Activated naive CD8-positive, alpha-beta T cell treated with anti-CD3 and anti-CD28 coated beads, Interleukin-2, amount 50 U/mL, for 24 hours (primary cell): ENCODE measurements at regions not wholly inside any gene's neighbourhood (a gene's known extent, or its start where the extent isn't known, plus 50 kb on each side); places are given as distances from the start of the nearest gene placed in this dataset.
A peak's percentile ranks its signal among the peaks of the same experiment; 100 is the strongest.

Experiments used
- ATAC-seq: fragments of 150-1000 bp; cut with Tn5 transposase; one replicate; pipeline ENCODE4 v1.10.0; 2021
- DNase-seq: peaks from one replicate; pipeline ENCODE4 v3.0.0; 2021
- H3K27ac Mint-ChIP-seq: one replicate; pipeline ENCODE4 v1.8.0; 2021; ENCODE audit warnings: mild to moderate bottlenecking, mixed read lengths
- H3K27me3 Mint-ChIP-seq: one replicate; pipeline ENCODE4 v1.8.0; 2021; ENCODE audit warnings: mixed read lengths
- H3K36me3 Mint-ChIP-seq: one replicate; pipeline ENCODE4 v1.8.0; 2021; ENCODE audit warnings: low read depth, mixed read lengths
- H3K4me1 Mint-ChIP-seq: one replicate; pipeline ENCODE4 v1.8.0; 2021; ENCODE audit warnings: mixed read lengths
- H3K4me3 Mint-ChIP-seq: one replicate; pipeline ENCODE4 v1.8.0; 2021; ENCODE audit warnings: mild to moderate bottlenecking, moderate library complexity, mixed read lengths
- H3K9me3 Mint-ChIP-seq: one replicate; pipeline ENCODE4 v1.8.0; 2021; ENCODE audit warnings: mixed read lengths

DNA sequence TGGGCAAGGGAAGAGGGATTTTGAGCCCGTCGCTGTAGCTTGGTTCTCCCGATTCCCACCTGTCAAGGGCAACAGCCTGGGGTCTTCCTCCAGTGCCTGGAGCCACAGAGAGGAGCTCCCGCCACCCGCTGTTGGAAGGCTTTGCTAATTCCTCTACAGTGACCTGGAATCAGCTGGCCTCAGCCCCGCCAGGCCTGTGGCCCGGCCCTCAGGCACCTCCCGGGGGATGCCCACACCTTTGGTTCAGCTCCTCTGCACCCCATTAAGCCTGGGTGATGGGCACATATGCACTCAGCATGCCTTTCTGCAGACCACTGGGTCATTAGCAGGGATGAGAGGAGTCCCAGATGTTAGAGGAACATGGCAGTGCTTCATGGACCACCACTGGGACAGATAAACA, 121.4 kb upstream of the MKI67 start:
- H3K27me3 Mint-ChIP-seq, result no peaks in the 10 kb centered on the region
- no peak for ATAC-seq
- H3K4me1 Mint-ChIP-seq, result no peaks in the 10 kb centered on the region
- no peak overlapping the region for H3K27ac Mint-ChIP-seq
- H3K9me3 Mint-ChIP-seq, result no peaks in the 10 kb centered on the region
- no peaks in the 10 kb centered on the region for H3K36me3 Mint-ChIP-seq
- DNase-seq, result no peak
- no peak overlapping the region for H3K4me3 Mint-ChIP-seq

DNA sequence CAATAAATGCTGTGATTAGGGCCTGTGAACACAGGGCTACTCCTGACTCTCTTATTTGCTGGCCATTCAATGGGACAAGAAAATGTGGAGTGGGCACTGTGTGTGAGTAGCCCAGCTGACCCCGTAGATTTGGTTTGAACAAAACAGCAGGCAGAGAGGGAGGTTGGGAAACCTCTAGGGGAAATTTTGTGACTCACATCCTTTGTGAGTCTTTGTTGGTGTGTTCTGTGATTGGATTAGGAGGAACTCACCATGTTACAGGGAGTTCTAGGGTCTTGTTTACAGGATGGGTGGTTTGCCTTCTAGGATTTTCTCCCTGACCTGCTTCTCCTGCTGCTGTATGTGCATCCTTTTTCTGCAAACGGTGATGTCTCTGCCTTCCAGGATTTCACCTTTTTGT, 128.3 kb upstream of the MKI67 start:
- Mint-ChIP-seq H3K27ac (no peak overlapping the region), H3K27me3 (peaks cover 5% of the 10 kb centered on the region), H3K9me3 (no peaks in the 10 kb centered on the region), H3K4me3 (no peak overlapping the region), H3K4me1 (peaks cover 3% of the 10 kb centered on the region), H3K36me3 (no peaks in the 10 kb centered on the region)
- DNase-seq (no peak), ATAC-seq (peak; percentile 46)

- ATAC-seq (no peak), DNase-seq (no peak)
These were observed 131.2 kb upstream of the MKI67 start for GRCh38 chr10:128257428-128257827.

GRCh38 chr10:128258421-128258976, 132.3 kb upstream of the MKI67 start:
- H3K27ac Mint-ChIP-seq, result no peak overlapping the region
- ATAC-seq (no peak), DNase-seq (no peak)
- no peak overlapping the region for H3K4me3 Mint-ChIP-seq
- H3K9me3 Mint-ChIP-seq, result no peaks in the 10 kb centered on the region
- peaks cover 13% of the 10 kb centered on the region for H3K27me3 Mint-ChIP-seq
- no peaks in the 10 kb centered on the region for H3K36me3 Mint-ChIP-seq
- H3K4me1 Mint-ChIP-seq, result peaks cover 3% of the 10 kb centered on the region

More at GRCh38 chr10:128257428-128257827, 131.2 kb upstream of the MKI67 start:
- peaks cover 3% of the 10 kb centered on the region for H3K4me1 Mint-ChIP-seq
- H3K27me3 Mint-ChIP-seq, result peaks cover 9% of the 10 kb centered on the region
- no peak overlapping the region for H3K4me3 Mint-ChIP-seq
- no peak overlapping the region for H3K27ac Mint-ChIP-seq
- no peaks in the 10 kb centered on the region for H3K9me3 Mint-ChIP-seq
- H3K36me3 Mint-ChIP-seq, result no peaks in the 10 kb centered on the region

DNA sequence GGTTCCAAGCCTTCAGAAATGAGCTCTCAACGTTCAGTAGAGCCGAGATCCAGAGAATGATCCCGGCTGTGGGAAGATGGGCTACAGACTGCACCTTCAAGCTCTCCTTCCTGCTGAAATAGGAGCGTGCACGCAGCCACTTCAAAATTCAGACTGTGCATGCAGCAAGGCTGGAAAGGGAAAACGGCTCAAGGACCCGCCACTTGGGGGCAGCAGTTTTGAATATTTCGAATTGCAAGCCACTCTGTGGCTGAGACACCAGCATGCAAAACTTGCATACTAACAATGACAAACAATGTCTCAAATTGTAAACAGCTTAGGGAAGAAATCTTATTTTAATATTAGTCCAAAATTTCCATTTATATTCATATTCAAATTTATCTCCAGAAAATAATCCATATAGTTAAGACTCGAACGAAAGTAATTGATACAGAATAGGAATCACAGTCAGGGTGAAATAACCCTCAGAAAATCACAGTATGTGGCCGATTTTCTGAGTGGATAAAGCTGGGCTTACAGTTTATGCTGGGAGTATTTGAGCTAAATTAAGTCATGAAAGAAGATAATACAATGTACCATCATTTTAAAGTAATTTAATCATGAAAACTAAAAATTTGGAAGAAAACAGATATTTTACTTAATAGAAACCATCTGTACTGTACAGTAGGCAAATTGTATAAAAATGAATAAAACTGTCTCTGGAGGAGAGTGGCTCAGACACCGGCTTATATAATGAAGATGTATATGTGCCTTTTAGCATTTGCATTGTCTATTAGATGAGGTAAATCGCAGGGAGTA, 137.9 kb upstream of the MKI67 start:
- Mint-ChIP-seq H3K4me1 (no peaks in the 10 kb centered on the region), H3K4me3 (no peak overlapping the region), H3K36me3 (no peaks in the 10 kb centered on the region), H3K27ac (no peak overlapping the region), H3K27me3 (peaks cover 47% of the 10 kb centered on the region), H3K9me3 (no peaks in the 10 kb centered on the region)
- ATAC-seq (no peak), DNase-seq (peak; percentile 59)

DNA sequence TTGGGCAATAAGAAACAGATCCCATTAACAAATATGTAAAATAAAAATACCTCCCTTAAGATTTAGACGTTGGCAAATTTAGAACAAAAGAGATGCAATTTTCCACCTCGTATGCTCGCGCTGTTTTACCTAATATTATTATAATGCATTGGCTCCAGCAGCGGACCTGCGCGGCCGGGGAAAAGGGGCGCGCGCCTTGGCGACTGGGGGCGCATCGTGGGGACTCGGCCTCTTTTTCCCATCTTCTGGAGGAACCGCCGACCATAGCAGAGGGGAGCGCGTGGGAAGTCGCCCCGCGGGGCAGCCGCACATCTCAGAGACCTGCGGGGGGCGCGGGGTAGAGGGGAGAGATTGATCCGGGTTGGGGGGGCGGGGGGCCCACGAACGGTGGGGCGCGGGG, 139.4 kb upstream of the MKI67 start:
- Mint-ChIP-seq H3K4me3 (no peak overlapping the region), H3K27ac (no peak overlapping the region), H3K9me3 (no peaks in the 10 kb centered on the region), H3K27me3 (peaks cover 49% of the 10 kb centered on the region), H3K36me3 (no peaks in the 10 kb centered on the region), H3K4me1 (no peaks in the 10 kb centered on the region)
- ATAC-seq (no peak), DNase-seq (no peak)

DNA sequence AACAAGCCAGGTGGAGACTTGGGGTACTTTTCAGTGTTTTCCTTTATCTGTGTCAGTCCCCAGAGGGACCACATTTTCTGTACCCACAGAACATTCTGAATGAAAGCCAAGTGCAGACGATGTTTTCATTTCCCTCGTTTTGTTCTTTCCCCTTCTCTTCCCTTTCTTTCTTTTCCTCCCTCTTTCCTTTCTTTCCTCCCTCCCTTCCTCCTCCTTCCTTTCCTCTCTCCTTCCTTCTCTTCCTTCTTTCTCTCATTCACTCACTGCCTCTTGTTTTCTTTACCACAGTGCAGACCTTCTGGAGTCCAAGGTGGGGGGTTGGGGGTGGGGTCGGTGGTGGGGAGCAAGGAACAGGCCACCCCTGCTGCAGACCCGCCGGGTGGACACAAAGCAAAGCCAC, 141.4 kb upstream of the MKI67 start:
- Mint-ChIP-seq H3K27me3 (peaks cover 52% of the 10 kb centered on the region), H3K4me1 (no peaks in the 10 kb centered on the region), H3K4me3 (no peak overlapping the region), H3K9me3 (no peaks in the 10 kb centered on the region), H3K36me3 (no peaks in the 10 kb centered on the region), H3K27ac (no peak overlapping the region)
- DNase-seq, result no peak
- no peak for ATAC-seq

DNA sequence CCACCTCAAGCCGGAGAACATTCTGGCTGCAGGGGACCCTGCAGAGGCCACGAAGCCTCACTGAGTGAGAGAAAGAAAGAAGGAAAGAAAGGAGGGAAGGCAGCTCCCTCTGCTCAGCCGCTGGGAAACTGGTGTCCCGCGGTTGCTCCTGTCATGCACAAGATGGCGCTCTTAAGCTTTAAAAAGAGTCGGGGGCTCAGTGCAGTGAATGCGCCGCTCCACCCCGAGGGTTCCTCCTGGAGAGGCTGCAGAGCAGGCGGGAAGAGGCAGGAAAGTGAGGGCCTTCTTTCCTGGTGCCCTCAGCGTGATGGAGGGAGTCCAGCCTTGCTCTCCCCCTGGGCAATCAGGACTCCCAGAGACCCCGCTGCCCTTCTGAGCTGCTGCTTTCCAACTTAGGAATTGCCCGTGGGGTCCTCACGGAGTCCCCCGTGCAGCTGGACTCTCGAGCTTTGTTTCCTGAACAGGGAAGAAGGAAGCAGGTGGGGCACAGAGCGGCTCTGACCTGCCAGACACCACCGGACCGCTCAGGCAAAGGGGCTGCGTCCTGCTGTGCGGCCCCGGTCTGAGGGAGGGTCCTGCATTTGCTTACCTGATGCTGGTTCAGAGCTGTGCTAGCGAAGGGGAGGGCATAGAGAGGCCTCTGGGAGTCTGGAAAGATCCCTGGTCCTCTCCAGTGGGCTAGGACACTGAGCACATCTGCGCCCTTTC, 141.9 kb upstream of the MKI67 start:
- Mint-ChIP-seq H3K27me3 (peaks cover 55% of the 10 kb centered on the region), H3K4me1 (no peaks in the 10 kb centered on the region), H3K27ac (no peak overlapping the region), H3K9me3 (no peaks in the 10 kb centered on the region), H3K36me3 (no peaks in the 10 kb centered on the region), H3K4me3 (no peak overlapping the region)
- ATAC-seq (no peak), DNase-seq (peak; percentile 8)

GRCh38 chr10:128274938-128275337, 148.7 kb upstream of the MKI67 start:
- H3K27me3 Mint-ChIP-seq, result peaks cover 51% of the 10 kb centered on the region
- H3K4me3 Mint-ChIP-seq, result peak overlapping the region; percentile 7
- no peaks in the 10 kb centered on the region for H3K36me3 Mint-ChIP-seq
- DNase-seq, result peak; percentile 11
- H3K9me3 Mint-ChIP-seq, result no peaks in the 10 kb centered on the region
- no peak overlapping the region for H3K27ac Mint-ChIP-seq
- H3K4me1 Mint-ChIP-seq, result peaks cover 7% of the 10 kb centered on the region
- ATAC-seq, result no peak

DNA sequence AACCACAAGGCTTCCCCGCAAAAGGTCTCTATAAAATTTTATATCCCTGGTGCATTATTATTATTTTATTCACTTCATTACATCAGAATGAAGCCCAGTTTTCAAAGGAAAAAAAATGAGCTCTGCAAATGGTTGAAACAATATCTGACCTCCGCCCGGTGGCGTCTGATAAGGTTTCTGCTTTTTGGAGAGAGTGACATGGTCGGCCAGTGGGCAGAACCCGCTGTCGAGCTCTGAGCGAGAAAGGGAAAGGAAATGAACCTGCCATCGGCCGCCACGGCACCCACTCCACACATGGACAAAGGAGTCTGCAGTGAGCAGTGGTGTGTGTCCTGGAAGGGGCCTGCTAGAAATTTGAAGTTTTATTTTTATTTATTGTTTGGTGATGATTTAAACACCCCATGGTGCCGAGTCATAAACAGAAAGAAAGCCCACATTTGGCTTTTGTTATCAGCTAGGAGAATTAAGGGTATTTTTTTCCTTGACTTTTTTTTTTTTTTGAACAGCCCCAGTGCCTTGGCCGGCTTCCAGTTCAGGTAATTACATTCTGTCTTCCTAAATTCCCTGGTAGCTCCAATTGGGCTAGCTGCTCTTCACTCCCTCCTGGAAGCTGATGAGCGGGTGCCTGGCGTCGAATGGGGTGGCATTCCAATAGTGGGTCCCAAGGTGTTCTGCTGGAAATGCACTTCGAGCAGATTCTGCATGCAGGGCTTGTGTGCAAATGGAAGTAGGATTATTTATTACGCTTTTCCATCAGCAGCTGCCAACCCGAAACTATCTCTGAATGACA, 149.4 kb upstream of the MKI67 start:
- H3K27me3 Mint-ChIP-seq, result peaks cover 49% of the 10 kb centered on the region
- H3K27ac Mint-ChIP-seq, result no peak overlapping the region
- peak overlapping the region; percentile 7 for H3K4me3 Mint-ChIP-seq
- no peaks in the 10 kb centered on the region for H3K36me3 Mint-ChIP-seq
- ATAC-seq, result no peak
- H3K4me1 Mint-ChIP-seq, result peaks cover 7% of the 10 kb centered on the region
- no peaks in the 10 kb centered on the region for H3K9me3 Mint-ChIP-seq
- no peak for DNase-seq

DNA sequence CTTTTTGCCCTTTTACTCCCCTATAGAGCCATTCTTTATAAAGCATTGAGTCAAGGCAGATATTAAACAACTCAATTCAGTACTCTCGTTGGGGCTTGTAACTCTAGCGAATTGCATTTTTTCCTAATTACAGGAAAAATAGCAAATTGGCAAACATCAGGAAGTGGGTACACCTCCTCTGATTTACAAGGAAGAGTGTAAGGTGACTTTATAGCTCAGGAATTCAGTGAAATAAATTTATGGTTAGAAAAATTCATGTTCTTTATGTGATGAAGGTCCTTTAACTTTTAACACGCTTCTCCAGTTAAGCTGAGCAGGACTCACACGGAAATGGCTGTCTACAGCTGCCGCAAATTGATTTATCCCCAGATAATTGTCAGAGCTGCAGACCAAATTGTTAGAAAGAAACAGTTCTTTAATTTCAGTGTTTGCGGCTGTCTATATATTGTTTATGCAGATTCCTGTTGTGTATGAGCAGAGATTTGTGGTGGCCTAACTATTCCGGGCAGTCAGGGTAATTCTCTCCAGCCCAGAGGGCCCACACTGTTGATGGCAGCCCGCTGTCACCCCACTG, 151.1 kb upstream of the MKI67 start:
- Mint-ChIP-seq H3K9me3 (no peaks in the 10 kb centered on the region), H3K27me3 (peaks cover 41% of the 10 kb centered on the region), H3K4me3 (no peak overlapping the region), H3K27ac (no peak overlapping the region), H3K36me3 (no peaks in the 10 kb centered on the region), H3K4me1 (peaks cover 7% of the 10 kb centered on the region)
- DNase-seq, result no peak
- no peak for ATAC-seq

- Mint-ChIP-seq H3K9me3 (no peaks in the 10 kb centered on the region), H3K36me3 (no peaks in the 10 kb centered on the region), H3K4me3 (no peak overlapping the region), H3K4me1 (peaks cover 7% of the 10 kb centered on the region), H3K27ac (no peak overlapping the region), H3K27me3 (peaks cover 37% of the 10 kb centered on the region)
- DNase-seq (no peak), ATAC-seq (no peak)
These were observed 152.1 kb upstream of the MKI67 start for GRCh38 chr10:128278362-128278761.

GRCh38 chr10:128280271-128280670, 154.0 kb upstream of the MKI67 start:
- ATAC-seq, result no peak
- H3K4me1 Mint-ChIP-seq, result peaks cover 2% of the 10 kb centered on the region

GRCh38 chr10:128281343-128281742, 155.1 kb upstream of the MKI67 start:
- no peaks in the 10 kb centered on the region for H3K4me1 Mint-ChIP-seq
- ATAC-seq (no peak), DNase-seq (no peak)
- no peaks in the 10 kb centered on the region for H3K36me3 Mint-ChIP-seq
- H3K4me3 Mint-ChIP-seq, result no peak overlapping the region
- H3K9me3 Mint-ChIP-seq, result no peaks in the 10 kb centered on the region
- H3K27me3 Mint-ChIP-seq, result peaks cover 25% of the 10 kb centered on the region
- no peak overlapping the region for H3K27ac Mint-ChIP-seq

More at GRCh38 chr10:128280271-128280670, 154.0 kb upstream of the MKI67 start:
- H3K27ac Mint-ChIP-seq, result no peak overlapping the region
- no peaks in the 10 kb centered on the region for H3K36me3 Mint-ChIP-seq
- H3K4me3 Mint-ChIP-seq, result no peak overlapping the region
- peaks cover 25% of the 10 kb centered on the region for H3K27me3 Mint-ChIP-seq
- no peak for DNase-seq
- H3K9me3 Mint-ChIP-seq, result no peaks in the 10 kb centered on the region
